Stimulated activated CD4-positive, alpha-beta T cell treated with anti-CD3 and anti-CD28 coated beads, Interleukin-15, amount 100 ng/mL, for 24 hours (primary cell): ENCODE measurements at regions not wholly inside any gene's neighbourhood (a gene's known extent, or its start where the extent isn't known, plus 50 kb on each side); places are given as distances from the start of the nearest gene placed in this dataset.

Experiments
- DNase-seq: peaks from one replicate; pipeline ENCODE4 v3.0.0-alpha.2; 2020

GRCh38 chr1:76764638-76765454, 102.4 kb upstream of the ST6GALNAC5 start:
- DNase-seq: no peak

GRCh38 chr1:76766381-76766780, 100.9 kb upstream of the ST6GALNAC5 start:
- no peak for DNase-seq

DNA sequence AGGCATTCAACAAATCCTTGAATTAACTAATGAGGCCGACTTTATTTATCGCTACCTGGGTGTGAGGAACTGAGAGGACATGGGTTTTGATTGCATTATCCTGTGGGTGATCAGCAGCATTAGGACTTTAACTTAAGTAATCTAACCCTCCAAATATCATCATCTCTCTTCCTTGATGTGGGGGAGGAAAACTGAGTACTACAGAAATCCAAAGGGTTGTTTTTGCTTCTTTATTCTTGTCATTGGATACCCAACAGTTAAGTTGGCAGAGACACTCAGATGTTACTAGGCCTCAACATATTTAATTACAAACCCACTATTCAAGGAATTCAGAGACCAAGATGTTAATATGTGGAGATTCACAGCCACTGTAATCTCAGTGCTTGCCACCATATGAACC, 97.4 kb upstream of the ST6GALNAC5 start:
- no peak for DNase-seq

DNA sequence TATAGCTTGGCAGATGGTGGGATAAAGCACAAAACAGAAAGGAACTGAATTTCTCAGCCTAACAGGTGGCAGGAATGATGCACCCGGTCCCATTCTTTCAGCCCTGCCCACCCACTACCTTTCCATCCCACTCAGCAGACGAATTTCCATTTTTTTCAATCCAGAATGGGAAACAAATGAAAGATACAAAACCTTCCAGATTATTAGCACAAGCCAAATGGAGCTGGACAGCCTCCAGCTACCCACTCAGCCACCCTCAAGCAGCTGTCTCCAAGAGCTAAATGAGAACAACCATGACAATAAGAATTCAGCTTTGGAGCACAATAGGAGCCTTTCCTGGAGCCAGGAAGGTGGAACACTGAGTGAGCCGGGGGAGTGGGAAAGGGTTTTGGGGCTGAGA, 96.3 kb upstream of the ST6GALNAC5 start:
- no peak for DNase-seq

DNA sequence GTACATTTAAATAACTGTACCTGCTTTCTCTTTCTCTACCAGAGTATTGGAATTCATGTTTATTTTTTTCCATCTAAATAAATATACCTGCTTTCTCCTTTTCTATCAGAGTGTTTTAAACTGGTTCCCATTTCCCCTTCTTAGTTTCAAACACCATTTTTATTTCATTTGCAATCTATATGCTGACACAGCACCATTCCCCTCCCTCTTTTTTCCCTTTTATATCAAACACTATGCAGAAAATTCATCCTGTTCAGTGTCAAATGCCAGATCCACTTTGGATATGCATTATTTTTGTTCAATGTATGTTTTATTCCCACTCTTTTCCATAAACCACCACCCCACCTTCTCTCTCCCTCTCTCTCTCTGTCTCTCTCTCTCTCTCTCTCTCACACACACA, 85.8 kb upstream of the ST6GALNAC5 start:
- no peak for DNase-seq

- DNase-seq: no peak
Observed at GRCh38 chr1:76782809-76783208, 84.5 kb upstream of the ST6GALNAC5 start.

GRCh38 chr1:76784502-76784901, 82.8 kb upstream of the ST6GALNAC5 start:
- DNase-seq: no peak

DNA sequence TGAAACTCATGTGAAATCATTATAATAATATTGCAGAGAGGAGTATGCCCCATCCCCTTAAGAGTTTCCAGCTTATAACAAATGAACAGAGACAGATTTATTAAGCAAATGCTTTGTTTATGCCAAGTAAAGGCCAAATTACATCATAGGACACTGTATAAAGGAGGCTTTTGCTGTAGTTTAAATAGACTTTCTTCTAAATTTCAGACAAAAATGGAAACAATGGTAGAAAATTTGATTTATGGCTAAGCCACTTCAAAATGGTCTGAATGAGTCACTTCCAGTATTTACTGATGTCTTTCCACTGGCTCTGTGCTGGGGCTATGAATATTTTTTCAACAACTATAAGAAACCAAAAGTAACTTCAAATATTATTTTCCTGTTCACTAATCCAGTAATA, 81.1 kb upstream of the ST6GALNAC5 start:
- no peak for DNase-seq

DNA sequence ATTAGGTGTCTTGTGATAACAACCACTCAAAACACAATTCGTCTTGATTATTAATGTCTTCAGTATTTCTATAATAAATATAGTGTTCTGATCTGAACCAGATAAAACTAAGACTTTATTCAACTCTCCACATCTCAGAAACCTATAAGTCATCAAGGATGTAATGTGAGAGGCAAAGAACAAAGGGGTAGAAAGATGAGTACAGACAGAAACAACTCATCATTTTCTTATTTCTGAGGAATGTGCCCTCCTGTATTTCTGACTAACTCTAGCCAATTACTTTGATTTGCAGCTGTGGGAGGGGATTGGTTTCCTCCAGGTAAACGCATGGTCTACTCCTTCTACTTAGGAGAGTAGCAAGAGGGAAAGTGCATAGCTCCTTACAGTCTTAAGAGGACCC, 73.7 kb upstream of the ST6GALNAC5 start:
- no peak for DNase-seq

DNA sequence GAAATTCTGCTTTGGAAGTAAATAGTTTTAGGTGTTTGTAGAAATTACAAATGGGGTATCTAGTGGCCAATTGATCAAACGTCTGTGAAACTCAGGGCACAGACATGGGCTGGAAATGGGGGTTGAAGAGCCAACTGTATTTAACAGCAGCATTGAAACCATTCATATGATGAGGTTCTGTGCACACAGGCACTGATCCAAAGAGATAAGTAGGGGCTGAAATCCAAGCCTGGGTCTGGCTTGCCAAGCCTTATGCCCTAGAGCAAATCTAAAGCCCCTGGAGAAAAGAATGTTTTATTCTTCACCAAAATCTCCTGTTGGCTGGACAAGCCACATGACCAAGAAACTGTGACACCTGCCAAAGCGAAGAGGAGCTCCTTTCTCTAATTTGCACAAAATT, 67.6 kb upstream of the ST6GALNAC5 start:
- no peak for DNase-seq

DNA sequence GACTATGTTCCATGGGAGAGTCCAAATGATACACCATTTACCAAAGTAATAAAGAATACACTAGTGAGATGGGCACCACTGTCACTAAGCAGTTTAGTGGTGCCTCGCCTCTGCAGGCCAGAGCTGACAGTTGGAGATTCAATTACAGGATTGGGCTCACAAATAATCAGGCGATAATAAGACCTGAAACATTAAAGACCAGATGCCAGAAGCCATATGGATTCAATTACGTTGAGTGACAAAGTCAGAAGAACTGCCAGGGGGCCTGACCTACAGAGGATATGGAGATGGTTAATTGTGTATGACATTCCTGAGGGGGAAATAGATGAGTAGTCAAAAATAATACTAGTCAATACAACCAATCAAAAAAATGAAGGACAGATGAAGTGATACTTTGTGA, 65.2 kb upstream of the ST6GALNAC5 start:
- DNase-seq: no peak

DNA sequence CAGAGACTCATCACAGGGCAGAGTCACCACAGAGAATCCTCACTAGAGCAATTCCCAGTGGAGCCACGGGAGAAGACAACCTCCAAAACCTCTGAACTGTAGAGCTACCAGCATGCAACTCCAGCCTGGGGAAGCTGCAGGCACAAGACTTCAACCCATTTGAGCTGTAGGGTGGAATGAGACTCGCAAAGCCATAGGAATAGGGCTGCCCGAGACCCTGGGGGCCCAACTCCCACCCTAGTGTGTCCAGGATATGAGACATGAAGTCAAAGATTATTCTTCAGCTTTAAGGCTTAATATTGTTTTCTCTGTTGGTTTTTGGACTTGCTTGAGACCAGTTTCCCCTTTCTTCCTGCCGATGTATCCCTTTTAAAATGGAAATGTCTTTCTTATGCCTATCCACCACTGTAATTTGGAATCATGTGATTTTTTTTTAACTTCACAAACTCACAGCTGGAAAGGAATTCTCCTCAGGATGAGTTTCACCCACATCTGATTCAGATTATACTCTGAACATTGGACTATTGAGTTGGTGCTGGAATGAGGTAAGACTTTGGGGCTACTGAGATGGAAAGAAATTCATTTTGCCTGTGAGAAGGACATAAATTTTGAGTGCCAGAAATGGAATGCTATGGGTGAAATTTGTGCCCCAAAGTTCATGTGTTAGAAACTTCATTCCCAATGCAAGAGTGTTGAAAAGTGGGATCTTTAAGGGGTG, 59.6 kb upstream of the ST6GALNAC5 start:
- no peak for DNase-seq
